ENCODE measurements at regions not wholly inside any gene's neighbourhood (a gene's known extent, or its start where the extent isn't known, plus 50 kb on each side); places are given as distances from the start of the nearest gene placed in this dataset.
A peak's percentile ranks its signal among the peaks of the same experiment; 100 is the strongest.

- H3K9ac ChIP-seq (ENCODE audit: low read length), result no peak overlapping the region
Measured at GRCh38 chr2:121905201-121905600, 149.8 kb downstream of the TSN start.

GRCh38 chr2:121906170-121906569 lies 150.7 kb downstream of the TSN start:
- Mint-ChIP-seq H3K27ac (ENCODE audit: unreplicated experiment) (no peak overlapping the region), H3K27me3 (ENCODE audit: low read depth, unreplicated experiment) (peaks cover 9% of the 10 kb centered on the region), H3K4me1 (ENCODE audit: low read depth, unreplicated experiment) (peaks cover 6% of the 10 kb centered on the region), H3K4me3 (ENCODE audit: unreplicated experiment) (no peak overlapping the region), H3K36me3 (ENCODE audit: low read depth, unreplicated experiment) (no peaks in the 10 kb centered on the region), H3K9me3 (ENCODE audit: unreplicated experiment) (no peaks in the 10 kb centered on the region)
- peaks cover 4% of the 10 kb centered on the region for H3K27me3 ChIP-seq (ENCODE audit: insufficient read depth, low read length)
- H3K79me2 ChIP-seq (ENCODE audit: insufficient read depth, low read length), result no peaks in the 10 kb centered on the region
- no peaks in the 10 kb centered on the region for H3K4me1 ChIP-seq (ENCODE audit: insufficient read depth, low read length)
- TF ChIP-seq EZH2 (IDR thresholded peaks at IDR 0.05; ENCODE audit: insufficient read depth, low read length), result no peak
- TF ChIP-seq CTCF (IDR thresholded peaks at IDR 0.05; ENCODE audit: insufficient read depth, low read depth, low read length), result no peak
- H3K27ac ChIP-seq (ENCODE audit: low read depth, low read length), result no peak overlapping the region
- H2AFZ ChIP-seq (ENCODE audit: low read depth, low read length), result no peak overlapping the region
- H3K4me2 ChIP-seq (ENCODE audit: low read length), result no peak overlapping the region
- DNase-seq (ENCODE audit: low read depth) (no peak), FAIRE-seq (no peak)
- H3K36me3 ChIP-seq (ENCODE audit: insufficient read depth, low read length), result no peaks in the 10 kb centered on the region
- H3K4me3 ChIP-seq (ENCODE audit: insufficient read depth, low read depth, low read length), result no peak overlapping the region
- H3K9me3 ChIP-seq (ENCODE audit: insufficient read depth, low read depth, low read length), result no peaks in the 10 kb centered on the region
- H3K9ac ChIP-seq (ENCODE audit: low read length), result no peak overlapping the region
- H4K20me1 ChIP-seq (ENCODE audit: insufficient read depth, low read length), result no peaks in the 10 kb centered on the region

More at GRCh38 chr2:121905201-121905600, 149.8 kb downstream of the TSN start:
- no peaks in the 10 kb centered on the region for H3K79me2 ChIP-seq (ENCODE audit: insufficient read depth, low read length)
- H3K36me3 Mint-ChIP-seq (ENCODE audit: low read depth, unreplicated experiment), result no peaks in the 10 kb centered on the region
- no peak overlapping the region for H3K4me3 Mint-ChIP-seq (ENCODE audit: unreplicated experiment)
- H3K4me1 ChIP-seq (ENCODE audit: insufficient read depth, low read length), result no peaks in the 10 kb centered on the region
- H3K9me3 Mint-ChIP-seq (ENCODE audit: unreplicated experiment), result no peaks in the 10 kb centered on the region
- no peak overlapping the region for H3K4me3 ChIP-seq (ENCODE audit: insufficient read depth, low read depth, low read length)
- H3K27me3 ChIP-seq (ENCODE audit: insufficient read depth, low read length), result peaks cover 4% of the 10 kb centered on the region
- no peak overlapping the region for H3K27ac ChIP-seq (ENCODE audit: low read depth, low read length)
- no peaks in the 10 kb centered on the region for H3K9me3 ChIP-seq (ENCODE audit: insufficient read depth, low read depth, low read length)
- H4K20me1 ChIP-seq (ENCODE audit: insufficient read depth, low read length), result no peaks in the 10 kb centered on the region
- H2AFZ ChIP-seq (ENCODE audit: low read depth, low read length), result no peak overlapping the region
- no peak overlapping the region for H3K27ac Mint-ChIP-seq (ENCODE audit: unreplicated experiment)
- DNase-seq (ENCODE audit: low read depth) (no peak), FAIRE-seq (no peak)
- peaks cover 5% of the 10 kb centered on the region for H3K4me1 Mint-ChIP-seq (ENCODE audit: low read depth, unreplicated experiment)
- no peak for TF ChIP-seq CTCF (IDR thresholded peaks at IDR 0.05; ENCODE audit: insufficient read depth, low read depth, low read length)
- no peak for TF ChIP-seq EZH2 (IDR thresholded peaks at IDR 0.05; ENCODE audit: insufficient read depth, low read length)
- no peaks in the 10 kb centered on the region for H3K36me3 ChIP-seq (ENCODE audit: insufficient read depth, low read length)
- peaks cover 9% of the 10 kb centered on the region for H3K27me3 Mint-ChIP-seq (ENCODE audit: low read depth, unreplicated experiment)
- no peak overlapping the region for H3K4me2 ChIP-seq (ENCODE audit: low read length)

GRCh38 chr2:121907928-121908327 lies 152.5 kb downstream of the TSN start:
- no peaks in the 10 kb centered on the region for H3K9me3 Mint-ChIP-seq (ENCODE audit: unreplicated experiment)
- Histone ChIP-seq H3K27ac (ENCODE audit: low read depth, low read length) (no peak overlapping the region), H4K20me1 (ENCODE audit: insufficient read depth, low read length) (no peaks in the 10 kb centered on the region), H3K27me3 (ENCODE audit: insufficient read depth, low read length) (peaks cover 9% of the 10 kb centered on the region), H2AFZ (ENCODE audit: low read depth, low read length) (peak overlapping the region; percentile 47), H3K36me3 (ENCODE audit: insufficient read depth, low read length) (no peaks in the 10 kb centered on the region), H3K9me3 (ENCODE audit: insufficient read depth, low read depth, low read length) (no peaks in the 10 kb centered on the region), H3K4me2 (ENCODE audit: low read length) (no peak overlapping the region), H3K9ac (ENCODE audit: low read length) (no peak overlapping the region), H3K4me1 (ENCODE audit: insufficient read depth, low read length) (no peaks in the 10 kb centered on the region), H3K4me3 (ENCODE audit: insufficient read depth, low read depth, low read length) (no peak overlapping the region), H3K79me2 (ENCODE audit: insufficient read depth, low read length) (no peaks in the 10 kb centered on the region)
- no peak for DNase-seq (ENCODE audit: low read depth)
- H3K27ac Mint-ChIP-seq (ENCODE audit: unreplicated experiment), result no peak overlapping the region
- H3K36me3 Mint-ChIP-seq (ENCODE audit: low read depth, unreplicated experiment), result no peaks in the 10 kb centered on the region
- H3K4me1 Mint-ChIP-seq (ENCODE audit: low read depth, unreplicated experiment), result peaks cover 6% of the 10 kb centered on the region
- no peak for TF ChIP-seq EZH2 (IDR thresholded peaks at IDR 0.05; ENCODE audit: insufficient read depth, low read length)
- TF ChIP-seq CTCF (IDR thresholded peaks at IDR 0.05; ENCODE audit: insufficient read depth, low read depth, low read length), result no peak
- peaks cover 6% of the 10 kb centered on the region for H3K27me3 Mint-ChIP-seq (ENCODE audit: low read depth, unreplicated experiment)
- no peak for FAIRE-seq
- H3K4me3 Mint-ChIP-seq (ENCODE audit: unreplicated experiment), result no peak overlapping the region
